HCT116 (cell line): ENCODE measurements at regions not wholly inside any gene's neighbourhood (a gene's known extent, or its start where the extent isn't known, plus 50 kb on each side); places are given as distances from the start of the nearest gene placed in this dataset.

Experiments
- ATAC-seq: fragments of 200-7000 bp; cut with Tn5 transposase; 2 replicates; pipeline ENCODE4 v1.9.1; 2020; ENCODE audit warnings: mild to moderate bottlenecking, moderate library complexity
- BruUV-seq: library from RNA; stranded (reverse); fragments of 400-500 nt; replicated peaks from 2 replicates; lab custom pipeline; 2021; lab: Mats Ljungman, UMichigan
- CTCF ChIA-PET: fragments of 300-600 bp; sonication (Branson Sonifier 250); formaldehyde crosslinking; loops from one replicate; lab custom pipeline; 2021; ENCODE audit warnings: antibody characterized with exemption; lab: Charles Lee
- POLR2A ChIA-PET: fragments of 300-600, 350-600 bp; sonication (Branson Sonifier 250); formaldehyde crosslinking; loops from one replicate; lab custom pipeline; 2021; ENCODE audit warnings: antibody characterized with exemption; lab: Charles Lee
- RAD21 ChIA-PET, 2 experiments: fragments of 300-600 bp; sonication (Branson Sonifier 250); formaldehyde crosslinking; loops; one replicate each; lab custom pipeline; 2023; ENCODE audit warnings: low total read pairs in 2 of 2; ENCODE audit not compliant: uncharacterized antibody in 2 of 2, unreplicated experiment in 2 of 2, low non-redundant PET in 1 of 2; lab: Charles Lee
- DNase-seq: peaks from one replicate; pipeline ENCODE4 v3.0.0-alpha.2; 2010; ENCODE audit warnings: low read depth, low spot score
- H2AFZ ChIP-seq: fragments of 200-600 bp; shearing (Covaris generic), sonication (generic); 2 replicates; pipeline ENCODE4 v1.6.1; 2017; ENCODE audit warnings: low read depth, mixed run types, mixed read lengths, antibody characterized with exemption, low read length; ENCODE audit not compliant: poor library complexity, severe bottlenecking
- H3K27ac ChIP-seq: 2 replicates; pipeline ENCODE4 v1.5.1; 2012; ENCODE audit warnings: low read depth, low read length
- H3K27me3 ChIP-seq: fragments of 200-600 bp; sonication (generic); 2 replicates; pipeline ENCODE4 v1.6.1; 2016; ENCODE audit warnings: mixed run types, low read length, mixed read lengths; ENCODE audit not compliant: insufficient read depth
- H3K36me3 ChIP-seq, 2 experiments: fragments of 200-500 bp in 1 of 2; fragments of 200-600 bp in 1 of 2; sonication (Bioruptor generic) in 1 of 2; sonication (generic) in 1 of 2; 2 replicates each; pipeline versions ENCODE4 v1.5.1 to v1.6.1; 2014 to 2016; ENCODE audit warnings: low read length in 2 of 2, inconsistent platforms in 1 of 2, mixed read lengths in 1 of 2, mixed run types in 1 of 2; ENCODE audit not compliant: insufficient read depth in 2 of 2, control insufficient read depth in 1 of 2
- H3K4me1 ChIP-seq, 2 experiments: fragments of 200-600 bp in 1 of 2; sonication (generic) in 1 of 2; 2 replicates each; pipeline versions ENCODE4 v1.5.1 to v1.6.1; 2012 to 2017; ENCODE audit warnings: low read length in 2 of 2, inconsistent platforms in 1 of 2, mild to moderate bottlenecking in 1 of 2, mixed read lengths in 1 of 2, mixed run types in 1 of 2, moderate library complexity in 1 of 2; ENCODE audit not compliant: insufficient read depth in 2 of 2, control insufficient read depth in 1 of 2
- H3K4me2 ChIP-seq: fragments of 200-600 bp; sonication (generic); 2 replicates; pipeline ENCODE4 v1.6.1; 2017; ENCODE audit warnings: mixed run types, low read length, mixed read lengths
- H3K4me3 ChIP-seq, 2 experiments: fragments of 200-600 bp in 1 of 2; sonication (generic) in 1 of 2; replicated peaks in 1 of 2; 2 replicates each; pipeline ENCODE4 v1.5.1; 2011 to 2016; ENCODE audit warnings: low read length in 2 of 2, control low read depth in 1 of 2, low read depth in 1 of 2, mild to moderate bottlenecking in 1 of 2, mixed read lengths in 1 of 2, mixed run types in 1 of 2
- H3K79me2 ChIP-seq: fragments of 200-600 bp; sonication (generic); 2 replicates; pipeline ENCODE4 v1.6.1; 2017; ENCODE audit warnings: mild to moderate bottlenecking, mixed run types, low read length, moderate library complexity, mixed read lengths; ENCODE audit not compliant: insufficient read depth
- H3K9ac ChIP-seq: fragments of 200-600 bp; sonication (generic); 2 replicates; pipeline ENCODE4 v1.6.1; 2016; ENCODE audit warnings: low read length, mixed read lengths
- H3K9me2 ChIP-seq: fragments of 200-600 bp; sonication (generic), shearing (Covaris generic); 2 replicates; pipeline ENCODE4 v1.6.1; 2017; ENCODE audit warnings: mixed run types, mild to moderate bottlenecking, moderate library complexity; ENCODE audit not compliant: insufficient read depth
- H3K9me3 ChIP-seq, 2 experiments: fragments of 200-500 bp in 1 of 2; fragments of 200-600 bp in 1 of 2; sonication (Bioruptor generic) in 1 of 2; sonication (generic) in 1 of 2; 2 replicates each; pipeline ENCODE4 v1.6.1; 2014 to 2017; ENCODE audit warnings: low read length in 2 of 2, mixed read lengths in 2 of 2, inconsistent platforms in 1 of 2, low read depth in 1 of 2, mild to moderate bottlenecking in 1 of 2, mixed run types in 1 of 2, moderate library complexity in 1 of 2; ENCODE audit not compliant: control insufficient read depth in 1 of 2, insufficient read depth in 1 of 2
- H4K20me1 ChIP-seq: fragments of 200-600 bp; sonication (generic), shearing (Covaris generic); 2 replicates; pipeline ENCODE4 v1.6.1; 2017; ENCODE audit warnings: mixed run types, mild to moderate bottlenecking, moderate library complexity; ENCODE audit not compliant: insufficient read depth
- CBX3 ChIP-seq: IDR thresholded peaks from 2 replicates; pipeline ENCODE4 v1.6.1; 2012; ENCODE audit warnings: low read depth
- CTCF ChIP-seq, 3 experiments: fragments of 200-600 bp in 1 of 3; sonication (generic) in 1 of 3; IDR thresholded peaks in 2 of 3; conservative IDR thresholded peaks in 1 of 3; 2 replicates each; pipeline ENCODE4 v1.5.1; 2012 to 2017; ENCODE audit warnings: low read depth in 2 of 3, low read length in 2 of 3, antibody characterized with exemption in 1 of 3, borderline replicate concordance in 1 of 3, control low read depth in 1 of 3, mild to moderate bottlenecking in 1 of 3, mixed read lengths in 1 of 3, mixed run types in 1 of 3, moderate library complexity in 1 of 3; ENCODE audit not compliant: insufficient read depth in 1 of 3
- EGR1 ChIP-seq: IDR thresholded peaks from 2 replicates; pipeline ENCODE4 v1.6.1; 2012; ENCODE audit warnings: low read depth
- FOSL1 ChIP-seq: IDR thresholded peaks from 2 replicates; pipeline ENCODE4 v1.6.1; 2012; ENCODE audit warnings: low read depth
- POLR2A ChIP-seq: IDR thresholded peaks from 2 replicates; pipeline ENCODE4 v1.7.0; 2011; ENCODE audit warnings: borderline replicate concordance; ENCODE audit not compliant: insufficient read depth, insufficient read length; ENCODE audit errors: extremely low read depth
- POLR2AphosphoS5 ChIP-seq: IDR thresholded peaks from 2 replicates; pipeline ENCODE4 v1.6.1; 2011; ENCODE audit warnings: mild to moderate bottlenecking, low read depth, low read length, moderate library complexity
- RAD21 ChIP-seq: IDR thresholded peaks from 2 replicates; pipeline ENCODE4 v1.6.1; 2012; ENCODE audit warnings: low read depth, mild to moderate bottlenecking
- ZFX ChIP-seq: fragments of 450-650 bp; IDR thresholded peaks from 2 replicates; pipeline ENCODE4 v1.6.1; 2017
- ZNF274 ChIP-seq: fragments of 200-500 bp; sonication (Bioruptor generic); IDR thresholded peaks from 2 replicates; pipeline ENCODE4 v1.6.1; 2014; ENCODE audit warnings: mild to moderate bottlenecking, low read depth, low read length, inconsistent platforms
- intact Hi-C: fragments of 100-400 bp; cut with micrococcal nuclease; formaldehyde crosslinking; loops from 2 replicates; pipeline ENCODE4 v1.10.0; 2022
- TF ChIP-seq, protein P1 (sequence below): IDR thresholded peaks from 2 replicates; pipeline ENCODE4 v1.6.1; 2012; ENCODE audit warnings: low read depth
- TF ChIP-seq, protein P2 (sequence below): IDR thresholded peaks from 2 replicates; pipeline ENCODE4 v1.6.1; 2012

- no TSS peak for BruUV-seq
- no peak overlapping the region for H3K9ac ChIP-seq
- CTCF ChIA-PET = no interaction called here
- ATAC-seq (no peak), DNase-seq (no peak)
- peaks cover 5 to 7% of the 10 kb centered on the region in 2 experiments; a peak in 3 of 4 replicates for H3K4me1 ChIP-seq
- no peak overlapping the region for H3K27ac ChIP-seq
- H2AFZ ChIP-seq = no peak overlapping the region
- no peaks in the 10 kb centered on the region for H3K9me3 ChIP-seq
- H3K4me2 ChIP-seq = no peak overlapping the region
- RAD21 ChIA-PET = no interaction called here
- no peaks in the 10 kb centered on the region for H3K9me2 ChIP-seq
- intact Hi-C loops = no loop called here
- TF ChIP-seq FOSL1 = no peak
- no peak overlapping the region for H3K4me3 ChIP-seq
- no peaks in the 10 kb centered on the region for H3K79me2 ChIP-seq
- POLR2A ChIA-PET = no interaction called here
- no peaks in the 10 kb centered on the region for H4K20me1 ChIP-seq
- H3K36me3 ChIP-seq = no peaks in the 10 kb centered on the region
- no peaks in the 10 kb centered on the region for H3K27me3 ChIP-seq
These were observed 146.3 kb upstream of the POU5F2 start for GRCh38 chr5:93887678-93888077.

DNA sequence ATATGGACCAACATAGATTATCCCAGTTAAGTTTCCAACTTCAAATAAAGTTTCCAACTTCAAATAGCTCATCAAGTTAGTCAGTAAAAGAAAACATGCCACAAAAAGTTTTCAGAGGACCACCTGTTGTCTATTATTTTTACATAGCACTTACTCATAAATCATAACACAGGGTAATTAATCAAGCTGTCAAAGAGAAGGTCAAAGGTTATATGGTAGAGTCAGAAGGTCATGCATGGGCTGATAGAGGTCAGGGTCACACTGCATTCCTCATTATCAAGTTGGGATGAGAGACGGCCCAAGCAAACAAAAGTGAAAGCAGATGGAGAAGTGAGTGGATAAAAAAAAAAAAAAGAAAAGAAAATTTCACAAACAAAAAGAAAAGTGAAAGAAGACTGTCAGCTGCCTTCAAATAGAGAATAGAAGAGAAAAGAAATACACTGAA is 145.5 kb upstream of the POU5F2 start:
- no peak overlapping the region for H3K27ac ChIP-seq
- no peak overlapping the region for H2AFZ ChIP-seq
- H3K9me3 ChIP-seq = no peaks in the 10 kb centered on the region
- CTCF ChIA-PET = interaction anchor here (1.1 kb wide), 1 partner anchor 12 kb away, joined by 5 read pairs; no protein-coding TSS in a partner anchor
- intact Hi-C loops = no loop called here
- H3K4me3 ChIP-seq = no peak overlapping the region
- no TSS peak for BruUV-seq
- no peaks in the 10 kb centered on the region for H3K36me3 ChIP-seq
- no peaks in the 10 kb centered on the region for H3K27me3 ChIP-seq
- no peak for DNase-seq
- POLR2A ChIA-PET = no interaction called here
- RAD21 ChIA-PET = no interaction called here
- no peaks in the 10 kb centered on the region for H3K79me2 ChIP-seq
- no peaks in the 10 kb centered on the region for H4K20me1 ChIP-seq
- no peak for TF ChIP-seq POLR2A
- no peak for TF ChIP-seq POLR2AphosphoS5
- no peak for TF ChIP-seq ZFX
- TF ChIP-seq, protein P1, sequence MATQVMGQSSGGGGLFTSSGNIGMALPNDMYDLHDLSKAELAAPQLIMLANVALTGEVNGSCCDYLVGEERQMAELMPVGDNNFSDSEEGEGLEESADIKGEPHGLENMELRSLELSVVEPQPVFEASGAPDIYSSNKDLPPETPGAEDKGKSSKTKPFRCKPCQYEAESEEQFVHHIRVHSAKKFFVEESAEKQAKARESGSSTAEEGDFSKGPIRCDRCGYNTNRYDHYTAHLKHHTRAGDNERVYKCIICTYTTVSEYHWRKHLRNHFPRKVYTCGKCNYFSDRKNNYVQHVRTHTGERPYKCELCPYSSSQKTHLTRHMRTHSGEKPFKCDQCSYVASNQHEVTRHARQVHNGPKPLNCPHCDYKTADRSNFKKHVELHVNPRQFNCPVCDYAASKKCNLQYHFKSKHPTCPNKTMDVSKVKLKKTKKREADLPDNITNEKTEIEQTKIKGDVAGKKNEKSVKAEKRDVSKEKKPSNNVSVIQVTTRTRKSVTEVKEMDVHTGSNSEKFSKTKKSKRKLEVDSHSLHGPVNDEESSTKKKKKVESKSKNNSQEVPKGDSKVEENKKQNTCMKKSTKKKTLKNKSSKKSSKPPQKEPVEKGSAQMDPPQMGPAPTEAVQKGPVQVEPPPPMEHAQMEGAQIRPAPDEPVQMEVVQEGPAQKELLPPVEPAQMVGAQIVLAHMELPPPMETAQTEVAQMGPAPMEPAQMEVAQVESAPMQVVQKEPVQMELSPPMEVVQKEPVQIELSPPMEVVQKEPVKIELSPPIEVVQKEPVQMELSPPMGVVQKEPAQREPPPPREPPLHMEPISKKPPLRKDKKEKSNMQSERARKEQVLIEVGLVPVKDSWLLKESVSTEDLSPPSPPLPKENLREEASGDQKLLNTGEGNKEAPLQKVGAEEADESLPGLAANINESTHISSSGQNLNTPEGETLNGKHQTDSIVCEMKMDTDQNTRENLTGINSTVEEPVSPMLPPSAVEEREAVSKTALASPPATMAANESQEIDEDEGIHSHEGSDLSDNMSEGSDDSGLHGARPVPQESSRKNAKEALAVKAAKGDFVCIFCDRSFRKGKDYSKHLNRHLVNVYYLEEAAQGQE = no peak
- TF ChIP-seq RAD21 = no peak
- TF ChIP-seq, protein P2, sequence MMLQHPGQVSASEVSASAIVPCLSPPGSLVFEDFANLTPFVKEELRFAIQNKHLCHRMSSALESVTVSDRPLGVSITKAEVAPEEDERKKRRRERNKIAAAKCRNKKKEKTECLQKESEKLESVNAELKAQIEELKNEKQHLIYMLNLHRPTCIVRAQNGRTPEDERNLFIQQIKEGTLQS = no peak
- no peak for TF ChIP-seq CTCF (IDR thresholded peaks at IDR 0.05 in 2 of 3, conservative IDR thresholded peaks at IDR 0.05 in 1 of 3; ENCODE audit: borderline replicate concordance in 1 of 3, insufficient read depth in 1 of 3, low read depth in 2 of 3, low read length in 2 of 3)
- no peak for TF ChIP-seq ZNF274
- no peak for TF ChIP-seq CBX3
- TF ChIP-seq EGR1 = no peak
- TF ChIP-seq, all 23 proteins: peak for 0
- Histone ChIP-seq H3K9ac (no peak overlapping the region), H3K4me2 (no peak overlapping the region), H3K9me2 (no peaks in the 10 kb centered on the region), H3K4me1 (peaks cover 5 to 7% of the 10 kb centered on the region in 2 experiments; a peak in 3 of 4 replicates)
- ATAC-seq = no peak
